ENCODE measurements at regions not wholly inside any gene's neighbourhood (a gene's known extent, or its start where the extent isn't known, plus 50 kb on each side); places are given as distances from the start of the nearest gene placed in this dataset.
"Not testable (repeated sequence)": the region's sequence is repeated elsewhere in the genome, so short reads cannot be mapped to it uniquely, and the experiment has no call there.

GRCh38 chr1:105231378-105231777, 1481.7 kb downstream of the AMY1C start:
- DNase-seq (ENCODE audit: low spot score), result no peak
- no peak for TF ChIP-seq CTCF (IDR thresholded peaks at IDR 0.05; ENCODE audit: borderline replicate concordance, control extremely low read depth, extremely low read depth, insufficient read depth, missing control alignments)
- in situ Hi-C loops (cut with MboI; ENCODE audit: low sequenced_read_pairs, unreplicated experiment), result no loop called here

GRCh38 chr1:105243411-105243810, 1493.7 kb downstream of the AMY1C start:
- in situ Hi-C loops (cut with MboI; ENCODE audit: low sequenced_read_pairs, unreplicated experiment), result no loop called here
- no peak for DNase-seq (ENCODE audit: low spot score)
- no peak for TF ChIP-seq CTCF (IDR thresholded peaks at IDR 0.05; ENCODE audit: borderline replicate concordance, control extremely low read depth, extremely low read depth, insufficient read depth, missing control alignments)

- in situ Hi-C loops (cut with MboI; ENCODE audit: low sequenced_read_pairs, unreplicated experiment), result no loop called here
- DNase-seq (ENCODE audit: low spot score), result no peak
Measured at GRCh38 chr1:105243969-105244368, 1494.3 kb downstream of the AMY1C start.

GRCh38 chr1:105254906-105255305, 1505.2 kb downstream of the AMY1C start:
- DNase-seq (ENCODE audit: low spot score), result no peak
- in situ Hi-C loops (cut with MboI; ENCODE audit: low sequenced_read_pairs, unreplicated experiment), result no loop called here
- no peak for TF ChIP-seq CTCF (IDR thresholded peaks at IDR 0.05; ENCODE audit: borderline replicate concordance, control extremely low read depth, extremely low read depth, insufficient read depth, missing control alignments)

More at GRCh38 chr1:105243969-105244368, 1494.3 kb downstream of the AMY1C start:
- no peak for TF ChIP-seq CTCF (IDR thresholded peaks at IDR 0.05; ENCODE audit: borderline replicate concordance, control extremely low read depth, extremely low read depth, insufficient read depth, missing control alignments)

GRCh38 chr1:105260001-105260400, 1510.3 kb downstream of the AMY1C start:
- DNase-seq (ENCODE audit: low spot score), result no peak
- TF ChIP-seq CTCF (IDR thresholded peaks at IDR 0.05; ENCODE audit: borderline replicate concordance, control extremely low read depth, extremely low read depth, insufficient read depth, missing control alignments), result no peak
- in situ Hi-C loops (cut with MboI; ENCODE audit: low sequenced_read_pairs, unreplicated experiment), result no loop called here

- TF ChIP-seq CTCF (IDR thresholded peaks at IDR 0.05; ENCODE audit: borderline replicate concordance, control extremely low read depth, extremely low read depth, insufficient read depth, missing control alignments), result no peak
- in situ Hi-C loops (cut with MboI; ENCODE audit: low sequenced_read_pairs, unreplicated experiment), result no loop called here
- DNase-seq (ENCODE audit: low spot score), result no peak
Measured at GRCh38 chr1:105270966-105271365, 1521.3 kb downstream of the AMY1C start.

- DNase-seq (ENCODE audit: low spot score); in situ Hi-C loops (cut with MboI; ENCODE audit: low sequenced_read_pairs, unreplicated experiment): not testable (repeated sequence)
Measured at GRCh38 chr1:105272376-105272775, 1522.7 kb downstream of the AMY1C start.

All from GM13976 (cell line).